ENCODE measurements at regions not wholly inside any gene's neighbourhood (a gene's known extent, or its start where the extent isn't known, plus 50 kb on each side); places are given as distances from the start of the nearest gene placed in this dataset.
"Not testable (repeated sequence)": the region's sequence is repeated elsewhere in the genome, so short reads cannot be mapped to it uniquely, and the experiment has no call there.

DNA sequence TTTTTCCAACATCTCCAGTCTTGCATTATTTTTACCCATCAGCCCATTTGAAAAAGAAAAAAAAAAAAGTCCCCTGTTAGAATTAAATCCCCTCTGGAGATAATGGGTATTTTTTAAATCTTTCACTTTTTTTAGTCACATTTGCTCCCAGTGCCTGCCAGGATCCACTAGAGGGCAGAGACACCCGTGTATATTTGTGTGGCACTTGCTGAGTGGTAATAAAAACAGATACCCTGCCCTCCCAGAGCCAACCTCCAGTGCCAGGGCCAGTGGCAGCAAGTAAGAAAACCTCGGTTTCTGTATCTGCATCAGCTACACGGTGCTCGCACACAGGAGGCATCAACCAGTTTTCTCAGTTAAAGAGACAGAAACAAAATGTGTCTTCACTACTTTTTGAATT, 135.1 kb upstream of the DUSP22 start:
- BruUV-seq (replicated peaks); H3K4me3 ChIP-seq (ENCODE audit: low read depth in 2 of 2, low read length in 2 of 2); H3K27me3 ChIP-seq (ENCODE audit: control insufficient read depth, insufficient read depth, low read length); H3K36me3 ChIP-seq (ENCODE audit: control insufficient read depth, insufficient read depth, low read length); ATAC-seq; intact Hi-C loops (cut with micrococcal nuclease; ENCODE audit: unreplicated experiment); POLR2A ChIA-PET; CTCF ChIA-PET; H3K4me1 ChIP-seq (ENCODE audit: control insufficient read depth, insufficient read depth, low read length); DNase-seq (ENCODE audit: low read depth, low spot score); H3K9me3 ChIP-seq (ENCODE audit: control insufficient read depth, insufficient read depth, low read depth, low read length); in situ Hi-C loops (cut with HindIII; ENCODE audit: low pct_unique_long_range_greater_than_20kb, low sequenced_read_pairs); H3K27ac ChIP-seq (ENCODE audit: low read length): not testable (repeated sequence)
- peak; percentile 41 for TF ChIP-seq CTCF (IDR thresholded peaks at IDR 0.05)

DNA sequence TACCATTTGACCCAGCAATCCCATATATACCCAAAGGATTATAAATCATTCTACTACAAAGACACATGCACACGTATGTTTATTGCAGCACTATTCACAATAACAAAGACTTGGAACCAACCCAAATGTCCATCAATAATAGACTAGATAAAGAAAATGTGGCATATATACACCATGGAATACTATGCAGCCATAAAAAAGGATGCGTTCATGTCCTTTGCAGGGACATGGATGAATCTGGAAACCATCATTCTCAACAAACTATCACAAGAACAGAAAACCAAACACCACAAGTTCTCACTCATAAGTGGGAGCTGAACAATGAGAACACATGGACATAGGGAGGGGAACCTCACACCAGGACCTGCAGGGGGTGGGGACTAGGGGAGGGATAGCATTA, 130.6 kb upstream of the DUSP22 start:
- CTCF ChIA-PET; in situ Hi-C loops (cut with HindIII; ENCODE audit: low pct_unique_long_range_greater_than_20kb, low sequenced_read_pairs); H3K27ac ChIP-seq (ENCODE audit: low read length); ATAC-seq; H3K27me3 ChIP-seq (ENCODE audit: control insufficient read depth, insufficient read depth, low read length); H3K36me3 ChIP-seq (ENCODE audit: control insufficient read depth, insufficient read depth, low read length); H3K9me3 ChIP-seq (ENCODE audit: control insufficient read depth, insufficient read depth, low read depth, low read length); H3K4me3 ChIP-seq (ENCODE audit: low read depth in 2 of 2, low read length in 2 of 2); DNase-seq (ENCODE audit: low read depth, low spot score); intact Hi-C loops (cut with micrococcal nuclease; ENCODE audit: unreplicated experiment); BruUV-seq (replicated peaks); POLR2A ChIA-PET; H3K4me1 ChIP-seq (ENCODE audit: control insufficient read depth, insufficient read depth, low read length): not testable (repeated sequence)

- POLR2A ChIA-PET: no interaction called here
- no peaks in the 10 kb centered on the region for H3K4me1 ChIP-seq (ENCODE audit: control insufficient read depth, insufficient read depth, low read length)
- in situ Hi-C loops (cut with HindIII; ENCODE audit: low pct_unique_long_range_greater_than_20kb, low sequenced_read_pairs) (no loop called here), intact Hi-C loops (cut with micrococcal nuclease; ENCODE audit: unreplicated experiment) (no loop called here)
- BruUV-seq (replicated peaks): no TSS peak
- TF ChIP-seq CTCF (IDR thresholded peaks at IDR 0.05) (no peak), TCF7L2 (IDR thresholded peaks at IDR 0.05; ENCODE audit: low read depth, low read length) (no peak), POLR2AphosphoS5 (IDR thresholded peaks at IDR 0.05; ENCODE audit: low read depth, low read length) (no peak), REST (IDR thresholded peaks at IDR 0.05; ENCODE audit: insufficient read depth in 1 of 2, low read depth in 2 of 2, low read length in 1 of 2) (no peak), SIN3A (IDR thresholded peaks at IDR 0.05; ENCODE audit: borderline replicate concordance, insufficient read depth, low read depth, low read length) (no peak)
- no peak for ATAC-seq
- DNase-seq (ENCODE audit: low read depth, low spot score): no peak
- H3K36me3 ChIP-seq (ENCODE audit: control insufficient read depth, insufficient read depth, low read length): no peaks in the 10 kb centered on the region
- H3K9me3 ChIP-seq (ENCODE audit: control insufficient read depth, insufficient read depth, low read depth, low read length): no peaks in the 10 kb centered on the region
- CTCF ChIA-PET: no interaction called here
- H3K27ac ChIP-seq (ENCODE audit: low read length): no peak overlapping the region
- H3K4me3 ChIP-seq (ENCODE audit: low read depth in 2 of 2, low read length in 2 of 2): no peak overlapping the region
- peaks cover 5% of the 10 kb centered on the region; the same call in 1 of the 2 replicates for H3K27me3 ChIP-seq (ENCODE audit: control insufficient read depth, insufficient read depth, low read length)
These were observed 127.6 kb upstream of the DUSP22 start for GRCh38 chr6:164720-165119.

Measured in Panc1 (cell line).